HG03097 (cell line): ENCODE measurements at regions not wholly inside any gene's neighbourhood (a gene's known extent, or its start where the extent isn't known, plus 50 kb on each side); places are given as distances from the start of the nearest gene placed in this dataset.
"Not testable (repeated sequence)": the region's sequence is repeated elsewhere in the genome, so short reads cannot be mapped to it uniquely, and the experiment has no call there.

Source experiments
- ATAC-seq: cut with Tn5 transposase; IDR thresholded peaks from one replicate; pipeline ENCODE4 v1.9.1; 2021; ENCODE audit not compliant: unreplicated experiment, low FRiP score

DNA sequence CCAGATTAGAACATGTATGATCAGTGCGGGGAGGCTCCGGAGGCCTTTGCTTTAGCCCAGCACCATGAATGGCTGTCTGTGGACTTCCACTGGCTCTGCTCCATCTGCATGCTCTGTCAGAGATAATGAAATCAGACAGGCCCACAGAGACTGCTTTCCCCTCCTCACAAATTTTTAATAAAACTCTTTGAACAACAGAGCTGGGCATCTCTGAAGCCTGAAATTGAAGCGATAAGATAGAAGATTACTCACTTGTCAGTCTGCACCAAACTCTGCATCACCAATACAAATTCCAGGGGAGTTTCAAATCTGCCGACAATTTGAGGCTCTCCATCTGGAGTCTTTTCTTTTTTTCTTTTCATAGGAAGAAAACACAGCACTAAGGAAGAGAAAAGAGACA is 110.0 kb downstream of the DYRK2 start:
- ATAC-seq, result no peak

- ATAC-seq, result no peak
These were observed 111.3 kb downstream of the DYRK2 start for GRCh38 chr12:67759829-67760228.

- ATAC-seq, result no peak
These were observed 112.2 kb downstream of the DYRK2 start for GRCh38 chr12:67760586-67761275.

DNA sequence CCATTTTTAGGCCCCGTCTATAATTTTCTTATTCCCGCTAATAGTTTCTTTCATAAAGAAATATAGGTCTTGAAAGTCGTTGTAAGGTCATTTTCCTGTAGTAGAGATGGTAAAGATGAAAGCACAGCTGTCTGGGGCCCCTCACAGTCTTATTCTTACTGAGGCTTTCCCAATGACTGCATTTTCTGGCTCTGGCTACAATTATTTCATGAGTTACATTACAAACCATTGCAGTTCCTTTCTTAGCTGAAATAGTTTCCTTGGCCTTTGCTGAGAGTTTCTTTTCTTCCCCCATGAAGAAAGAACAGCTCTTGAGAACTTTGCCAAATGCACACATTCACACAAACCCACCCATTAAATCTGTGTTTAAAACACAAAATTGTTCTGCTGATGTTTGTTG is 113.0 kb downstream of the DYRK2 start:
- no peak for ATAC-seq

DNA sequence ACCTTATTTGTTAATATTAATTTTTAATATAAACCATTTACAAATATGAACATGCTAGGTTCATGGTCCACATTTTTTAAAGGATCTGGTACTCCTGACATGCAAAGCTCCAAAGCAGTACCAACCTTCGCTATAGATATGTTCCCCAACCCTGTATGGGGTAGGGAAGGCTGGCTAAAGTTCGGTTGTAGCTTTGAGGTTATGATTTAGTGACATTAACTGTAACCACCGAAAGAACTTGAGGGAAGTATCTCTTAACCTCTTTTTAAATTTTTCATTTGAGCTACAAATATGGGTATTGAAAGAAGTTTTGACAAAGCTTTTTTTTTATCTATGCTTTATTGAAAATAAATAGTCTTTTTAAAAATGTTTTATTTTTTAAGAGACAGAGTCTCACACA is 115.5 kb downstream of the DYRK2 start:
- no peak for ATAC-seq

DNA sequence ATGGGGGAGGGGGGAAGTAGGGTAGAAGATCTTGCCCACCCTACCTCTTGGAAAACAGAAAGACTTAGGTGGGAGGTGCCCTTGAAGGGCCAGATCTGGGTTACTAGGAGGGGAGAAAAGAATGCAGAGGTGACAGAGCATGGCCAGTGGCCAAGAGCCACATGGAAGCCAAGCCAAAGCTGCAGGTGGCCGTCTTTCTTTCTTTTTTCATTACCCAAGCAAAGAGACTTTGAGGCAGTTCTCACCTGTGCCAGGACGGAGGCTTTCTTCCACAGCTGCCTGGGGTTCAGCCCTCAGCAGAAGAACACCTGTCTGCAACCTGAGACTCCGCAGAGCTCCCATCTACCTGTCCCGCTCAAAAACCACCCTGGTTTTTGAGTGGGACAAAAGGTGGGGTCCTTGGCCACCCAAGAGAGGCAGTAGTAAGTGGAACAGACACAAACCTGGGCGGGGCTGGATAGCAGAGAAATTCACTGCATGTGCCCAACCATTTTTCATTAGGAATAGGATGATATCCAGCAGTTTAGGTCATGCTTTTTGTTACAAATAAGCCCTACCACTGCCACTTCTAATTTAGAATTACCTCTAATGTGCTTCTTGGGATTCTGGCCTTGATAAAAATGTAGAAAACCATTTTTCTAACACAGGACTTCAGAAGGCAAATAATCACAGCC is 116.5 kb downstream of the DYRK2 start:
- no peak for ATAC-seq

DNA sequence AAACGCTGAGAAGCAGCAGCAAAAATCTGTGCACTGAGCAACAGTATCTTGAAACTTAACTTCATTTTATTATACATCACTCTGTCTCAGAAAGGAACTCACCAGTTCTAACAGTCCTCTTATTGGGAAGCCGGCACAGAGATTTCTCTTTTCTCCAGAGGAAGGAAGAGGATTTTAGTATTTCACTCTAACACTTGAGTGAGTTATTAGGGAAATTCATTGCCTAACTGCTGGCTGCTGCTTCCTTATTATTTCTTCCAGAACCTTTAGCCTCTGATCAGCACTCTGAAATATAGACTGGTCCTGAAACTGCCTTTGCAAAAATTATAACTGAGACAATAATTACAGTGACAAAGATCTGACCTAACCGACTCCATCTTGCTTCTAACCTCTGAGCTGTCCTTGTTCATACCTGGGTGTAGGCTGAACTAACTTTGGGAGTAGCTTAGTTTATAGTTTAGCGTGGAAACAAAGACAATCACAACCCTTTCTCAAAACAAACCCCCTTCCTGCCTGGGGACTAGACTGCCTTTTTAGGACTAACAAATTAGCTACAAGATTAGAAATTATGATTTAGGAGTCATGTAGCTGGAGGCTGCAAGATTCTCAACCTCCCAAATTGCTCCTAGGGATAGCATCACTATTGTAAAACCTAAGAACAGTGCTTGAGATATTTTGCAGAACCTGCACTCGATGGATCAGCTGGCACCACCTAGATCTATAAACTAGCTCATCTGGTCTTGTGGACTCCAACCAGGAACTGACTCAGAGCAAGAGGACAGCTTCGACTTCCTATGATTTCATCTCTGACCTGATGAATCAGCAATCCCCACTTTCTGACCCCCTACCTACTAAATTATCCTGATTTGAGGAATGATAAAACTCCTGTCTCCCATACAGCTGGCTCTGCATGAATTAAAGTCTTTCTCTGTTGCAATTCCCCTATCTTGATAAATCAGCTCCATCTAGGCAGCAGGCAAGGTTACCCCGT is 117.5 kb downstream of the DYRK2 start:
- no peak for ATAC-seq

DNA sequence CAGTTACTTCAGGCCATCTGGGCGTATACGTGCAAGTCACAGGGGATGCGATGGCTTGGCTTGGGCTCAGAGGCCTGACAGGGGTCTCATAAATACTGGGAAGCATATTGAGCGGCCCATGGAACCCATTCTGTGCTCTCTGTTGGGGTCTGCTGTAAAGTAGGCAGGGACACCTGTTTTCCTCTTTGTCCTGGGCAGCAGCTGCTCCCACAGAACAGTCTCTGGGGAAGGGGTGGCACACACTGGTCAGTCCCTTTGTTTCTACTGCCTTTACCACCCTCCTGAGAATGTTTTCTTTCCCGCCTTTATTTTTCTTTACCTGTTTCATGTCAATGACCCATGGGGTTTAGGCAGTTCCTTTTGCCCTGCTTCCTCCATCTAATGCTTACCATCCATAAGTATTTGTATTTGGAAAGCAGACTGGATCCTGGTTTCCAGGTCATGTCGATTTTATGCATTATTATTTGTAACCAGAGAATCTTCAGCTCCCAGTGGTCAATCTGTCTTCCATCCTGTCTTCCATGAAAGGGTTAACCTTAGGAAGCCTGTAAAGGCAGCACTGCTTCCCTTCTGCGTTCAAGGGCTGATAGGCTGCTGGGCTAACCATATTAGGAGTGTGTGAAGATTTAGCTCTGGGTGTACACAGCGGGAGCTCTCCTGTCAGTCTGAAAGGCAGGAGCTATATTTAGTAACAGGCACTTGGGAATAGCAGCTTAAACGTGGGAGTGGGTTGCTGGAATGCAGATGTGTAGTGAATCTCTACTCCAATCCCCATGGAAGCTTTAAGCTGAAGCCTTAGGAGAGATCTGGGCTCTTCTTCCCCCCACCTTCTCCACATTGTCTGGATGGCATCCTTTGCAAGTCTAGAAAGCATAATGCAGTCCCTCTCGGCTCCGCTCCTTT is 124.0 kb downstream of the DYRK2 start:
- ATAC-seq, result no peak

DNA sequence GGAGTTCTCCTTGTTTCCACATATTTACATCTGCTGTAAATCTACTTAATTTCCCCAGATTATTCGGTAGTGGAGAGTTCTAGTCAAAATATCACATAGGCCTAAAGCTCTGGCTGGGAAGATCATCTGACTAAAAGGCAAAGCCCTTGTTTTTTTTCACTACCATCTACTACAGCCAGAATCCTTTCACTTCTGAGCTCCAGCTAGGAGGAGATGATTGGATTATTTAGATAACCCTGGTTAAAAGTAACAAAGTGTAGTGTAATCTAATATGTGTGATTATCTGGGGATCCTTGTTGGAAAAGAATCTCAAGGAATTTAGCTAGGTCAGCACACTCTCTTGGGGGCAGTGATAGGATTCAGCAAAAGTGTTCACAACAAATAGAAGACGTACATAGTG is 125.4 kb downstream of the DYRK2 start:
- ATAC-seq, result no peak

- ATAC-seq, result no peak
These were observed 126.5 kb downstream of the DYRK2 start for GRCh38 chr12:67774983-67775587.

- no peak for ATAC-seq
These were observed 132.1 kb downstream of the DYRK2 start for GRCh38 chr12:67780580-67781084.

DNA sequence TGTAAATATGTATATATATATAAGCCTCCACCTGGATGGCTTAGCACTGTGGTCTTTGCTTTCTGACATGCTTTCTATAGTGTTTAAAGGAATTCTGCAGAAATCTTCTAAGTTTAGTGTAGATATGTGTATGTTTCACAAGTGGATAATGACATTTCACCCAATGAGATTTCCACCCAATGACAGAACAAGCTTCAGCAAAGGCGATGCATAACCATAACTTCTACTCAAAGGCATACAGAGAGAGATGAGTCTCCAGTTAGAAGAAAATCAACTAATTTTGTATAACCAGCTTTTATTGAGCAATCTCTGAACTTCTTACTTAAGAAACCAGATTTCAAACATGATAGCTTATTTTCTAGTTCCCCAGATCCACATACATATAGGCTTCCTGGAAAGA is 134.0 kb downstream of the DYRK2 start:
- no peak for ATAC-seq

DNA sequence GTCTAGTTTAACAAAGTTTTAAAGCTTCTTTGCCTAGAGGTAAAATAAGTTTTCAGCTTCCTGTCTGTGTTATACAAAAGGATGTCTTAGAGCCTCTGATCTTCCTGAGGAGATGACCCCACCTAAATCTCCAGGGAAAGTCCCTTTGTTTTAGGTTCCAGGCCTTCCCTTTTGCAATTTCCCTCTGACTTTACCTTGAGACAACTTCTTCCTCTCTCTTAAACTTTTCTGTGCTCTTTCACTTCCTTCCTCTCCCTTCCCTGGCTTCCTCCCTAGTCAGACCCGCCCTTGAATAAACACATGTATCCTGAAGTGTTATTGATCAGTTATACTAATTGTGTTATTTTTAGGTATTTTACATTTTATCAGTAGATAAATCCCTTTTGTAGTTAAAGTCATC is 134.8 kb downstream of the DYRK2 start:
- ATAC-seq, result no peak

DNA sequence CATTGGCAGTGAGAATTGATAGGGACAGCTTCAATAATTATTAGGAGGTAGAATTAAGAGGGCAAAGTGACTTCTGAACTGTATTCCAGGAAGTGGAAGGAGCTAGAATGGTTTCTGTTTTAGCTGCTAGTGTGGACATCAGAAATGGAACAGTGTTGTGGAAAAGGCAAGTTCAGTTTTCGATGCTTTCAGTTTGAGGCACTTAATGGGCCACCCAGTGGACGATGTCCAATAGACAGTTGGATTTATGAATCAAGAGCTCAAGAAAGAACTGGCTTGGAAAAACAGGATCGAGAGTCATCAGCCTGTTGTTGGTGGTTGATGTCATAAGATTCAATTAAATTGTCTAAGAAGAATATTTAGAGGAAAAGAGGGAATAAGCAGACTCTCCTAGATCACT is 136.3 kb downstream of the DYRK2 start:
- ATAC-seq, result no peak

DNA sequence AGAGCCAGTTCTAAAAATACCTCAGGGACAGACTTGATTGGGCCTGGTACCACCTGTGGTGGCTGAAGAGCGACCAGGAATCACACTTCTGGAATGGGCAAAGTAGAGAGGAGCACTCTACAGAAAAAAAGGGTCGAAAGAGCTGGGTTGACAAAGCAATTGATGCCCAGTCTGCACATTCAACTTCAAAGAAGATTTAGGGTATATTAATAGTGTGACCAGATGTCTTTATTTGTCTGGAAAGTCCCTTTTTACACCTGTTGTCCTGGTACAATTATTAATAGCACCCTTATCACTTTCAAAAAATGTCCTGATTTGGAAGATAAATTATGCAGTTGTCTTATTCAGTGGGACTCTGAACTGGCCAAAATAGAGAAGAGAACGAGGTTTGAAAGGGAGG is 137.5 kb downstream of the DYRK2 start:
- no peak for ATAC-seq

GRCh38 chr12:67788118-67788517 is 139.6 kb downstream of the DYRK2 start:
- no peak for ATAC-seq

DNA sequence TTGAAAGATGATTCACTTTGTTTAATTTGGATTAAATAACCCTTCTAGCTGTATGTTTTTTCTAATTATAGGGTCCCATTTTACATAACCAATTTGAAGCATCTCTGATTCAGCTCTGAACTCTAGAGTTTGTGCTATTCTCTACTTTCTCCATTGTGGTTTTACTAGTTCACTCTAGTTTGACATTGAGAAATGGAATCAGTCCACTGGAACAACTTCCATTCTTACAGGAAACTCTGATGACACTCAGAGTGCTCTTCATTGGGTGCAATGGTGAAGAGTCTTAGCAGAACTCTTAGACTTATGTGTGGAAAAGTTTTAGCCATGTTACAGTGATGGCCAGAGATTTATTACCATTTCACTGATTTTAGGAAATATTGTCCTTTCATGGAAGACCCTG is 140.7 kb downstream of the DYRK2 start:
- no peak for ATAC-seq

GRCh38 chr12:67790660-67791059 is 142.1 kb downstream of the DYRK2 start:
- ATAC-seq, result no peak

DNA sequence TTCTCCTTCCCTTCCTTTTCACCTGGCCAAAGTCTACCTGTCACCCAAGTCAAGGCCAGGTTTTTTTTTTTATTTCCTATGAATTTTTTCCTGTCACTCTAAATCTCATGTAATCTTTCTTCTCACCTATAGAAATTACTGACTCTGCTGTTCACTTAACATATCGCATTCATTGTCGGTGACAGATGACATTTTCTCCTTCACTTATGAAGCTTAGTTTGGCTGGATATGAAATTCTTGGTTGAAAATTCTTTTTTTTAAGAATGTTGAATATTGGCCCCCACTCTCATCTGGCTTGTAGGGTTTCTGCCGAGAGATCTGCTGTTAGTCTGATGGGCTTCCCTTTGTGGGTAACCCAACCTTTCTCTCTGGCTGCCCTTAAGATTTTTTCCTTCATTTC is 142.8 kb downstream of the DYRK2 start:
- not testable (repeated sequence) for ATAC-seq

DNA sequence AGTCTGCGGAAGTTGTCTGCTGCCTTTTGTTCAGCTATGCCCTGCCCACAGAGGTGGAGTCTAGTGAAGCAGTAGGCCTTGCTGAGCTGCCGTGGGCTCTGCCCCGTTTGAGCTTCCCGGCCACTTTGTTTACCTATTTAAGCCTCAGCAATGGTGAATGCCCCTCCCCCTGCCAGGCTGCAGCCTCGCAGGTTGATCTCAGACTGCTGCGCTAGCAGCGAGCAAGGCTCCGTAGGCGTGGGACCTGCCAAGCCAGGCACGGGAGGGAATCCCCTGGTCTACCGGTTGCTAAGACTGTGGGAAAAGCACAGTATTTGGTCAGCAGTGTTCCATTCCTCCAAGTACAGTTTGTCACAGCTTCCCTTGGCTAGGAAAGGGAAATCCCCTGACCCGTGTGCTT is 143.6 kb downstream of the DYRK2 start:
- no peak for ATAC-seq
